ENCODE measurements at regions not wholly inside any gene's neighbourhood (a gene's known extent, or its start where the extent isn't known, plus 50 kb on each side); places are given as distances from the start of the nearest gene placed in this dataset.

GRCh38 chr3:64360280-64360679 is 135.0 kb upstream of the PRICKLE2 start:
- TF ChIP-seq CTCF (IDR thresholded peaks at IDR 0.05) (no peak), EP300 (IDR thresholded peaks at IDR 0.05) (no peak)
